Endothelial cell of umbilical vein (primary cell): ENCODE measurements at regions not wholly inside any gene's neighbourhood (a gene's known extent, or its start where the extent isn't known, plus 50 kb on each side); places are given as distances from the start of the nearest gene placed in this dataset.

Source experiments
- BruUV-seq: library from RNA; stranded (reverse); fragments of 400-500 nt; replicated peaks from 2 replicates; lab custom pipeline; 2021; lab: Mats Ljungman, UMichigan
- CTCF ChIA-PET: fragments of 300-600, 350-600 bp; sonication (Branson Sonifier 250); formaldehyde crosslinking; loops from one replicate; lab custom pipeline; 2021; ENCODE audit warnings: antibody characterized with exemption, inconsistent platforms; lab: Charles Lee
- POLR2A ChIA-PET: fragments of 300-600, 350-600 bp; sonication (Branson Sonifier 250); formaldehyde crosslinking; loops from one replicate; lab custom pipeline; 2021; ENCODE audit warnings: antibody characterized with exemption, inconsistent platforms; lab: Charles Lee
- DNase-seq: peaks from one replicate; pipeline ENCODE4 v3.0.0-alpha.2; 2011; ENCODE audit warnings: low read depth, low spot score
- FAIRE-seq: peaks from 2 replicates; lab custom pipeline; 2011; peaks lifted over from hg19 to GRCh38; lab: Jason Lieb, UNC
- H2AFZ ChIP-seq: 2 replicates; pipeline ENCODE4 v1.6.0; 2012; ENCODE audit warnings: low read depth, low read length, control low read depth, inconsistent platforms
- H3K27ac ChIP-seq: 2 replicates; pipeline ENCODE4 v1.5.1; 2011; ENCODE audit warnings: low read depth, mild to moderate bottlenecking, control low read depth, low read length, moderate library complexity; ENCODE audit not compliant: insufficient read depth
- H3K27me3 ChIP-seq, 2 experiments: 2 replicates each; pipeline versions ENCODE4 v1.6.0 to v1.6.1; 2011; ENCODE audit warnings: low read length in 2 of 2, mixed read lengths in 1 of 2; ENCODE audit not compliant: control insufficient read depth in 2 of 2, insufficient read depth in 2 of 2
- H3K36me3 ChIP-seq, 2 experiments: 2 replicates in 1 of 2; 3 replicates in 1 of 2; pipeline ENCODE4 v1.5.1; 2011; ENCODE audit warnings: low read length in 2 of 2, mild to moderate bottlenecking in 1 of 2, moderate library complexity in 1 of 2; ENCODE audit not compliant: control insufficient read depth in 2 of 2, insufficient read depth in 2 of 2; ENCODE audit errors: extremely low read depth in 1 of 2
- H3K4me1 ChIP-seq: 3 replicates; pipeline ENCODE4 v1.5.1; 2011; ENCODE audit warnings: mild to moderate bottlenecking, low read length; ENCODE audit not compliant: control insufficient read depth, insufficient read depth; ENCODE audit errors: extremely low read depth
- H3K4me2 ChIP-seq: 2 replicates; pipeline ENCODE4 v1.6.1; 2011; ENCODE audit warnings: low read length, control low read depth, mixed read lengths; ENCODE audit not compliant: insufficient read depth
- H3K4me3 ChIP-seq, 3 experiments: fragments of 200-600 bp in 1 of 3; sonication (generic), shearing (Covaris generic) in 1 of 3; replicated peaks in 1 of 3; 2 replicates each; pipeline ENCODE4 v1.5.1; 2011 to 2016; ENCODE audit warnings: control low read depth in 3 of 3, low read length in 3 of 3, mild to moderate bottlenecking in 2 of 3, inconsistent platforms in 1 of 3, low read depth in 1 of 3, moderate library complexity in 1 of 3; ENCODE audit not compliant: insufficient read depth in 1 of 3
- H3K79me2 ChIP-seq: 2 replicates; pipeline ENCODE4 v1.6.0; 2012; ENCODE audit warnings: low read length, inconsistent platforms; ENCODE audit not compliant: control insufficient read depth, insufficient read depth
- H3K9ac ChIP-seq: replicated peaks from 2 replicates; pipeline ENCODE3; 2011; ENCODE audit warnings: low read length, control low read depth; ENCODE audit not compliant: insufficient read depth; ENCODE audit errors: extremely low read depth
- H3K9me1 ChIP-seq: replicated peaks from 3 replicates; pipeline ENCODE4 v1.6.0; 2011; ENCODE audit warnings: mild to moderate bottlenecking, low read length; ENCODE audit not compliant: control insufficient read depth, insufficient read depth; ENCODE audit errors: extremely low read depth
- H3K9me3 ChIP-seq: replicated peaks from 2 replicates; pipeline ENCODE4 v1.5.1; 2012; ENCODE audit warnings: low read length, inconsistent platforms; ENCODE audit not compliant: control insufficient read depth, insufficient read depth
- H4K20me1 ChIP-seq: replicated peaks from 2 replicates; pipeline ENCODE3; 2011; ENCODE audit warnings: mild to moderate bottlenecking, low read length; ENCODE audit not compliant: control insufficient read depth, insufficient read depth; ENCODE audit errors: extremely low read depth
- CTCF ChIP-seq, 2 donors: IDR thresholded peaks; 1 replicate in 1 of 2; 2 replicates in 1 of 2; pipeline ENCODE4 v1.5.1; 2011; ENCODE audit warnings: low read length in 2 of 2, mild to moderate bottlenecking in 2 of 2, moderate library complexity in 2 of 2, control low read depth in 1 of 2, inconsistent platforms in 1 of 2, low read depth in 1 of 2; ENCODE audit not compliant: insufficient read depth in 1 of 2; ENCODE audit errors: extremely low read depth in 1 of 2
- EZH2 ChIP-seq: IDR thresholded peaks from 2 replicates; pipeline ENCODE4 v1.6.1; 2012; ENCODE audit warnings: borderline replicate concordance, low read depth, mild to moderate bottlenecking, moderate library complexity, low read length, inconsistent platforms; ENCODE audit not compliant: severe bottlenecking
- FOS ChIP-seq: IDR thresholded peaks from 2 replicates; pipeline ENCODE4 v1.6.1; 2011; ENCODE audit warnings: mild to moderate bottlenecking, low read length, moderate library complexity, borderline replicate concordance; ENCODE audit not compliant: insufficient read depth
- JUN ChIP-seq: IDR thresholded peaks from 2 replicates; pipeline ENCODE4 v1.6.1; 2011; ENCODE audit warnings: borderline replicate concordance, low read depth; ENCODE audit not compliant: insufficient read length, insufficient read depth
- MAX ChIP-seq: IDR thresholded peaks from 2 replicates; pipeline ENCODE4 v1.6.1; 2011; ENCODE audit not compliant: insufficient read depth, insufficient read length
- MYC ChIP-seq: IDR thresholded peaks from one replicate; pipeline ENCODE4 v1.6.1; 2011; ENCODE audit warnings: mild to moderate bottlenecking, low read depth, low read length
- POLR2A ChIP-seq: IDR thresholded peaks from 2 replicates; pipeline ENCODE4 v1.6.1; 2012; ENCODE audit warnings: low read depth, mild to moderate bottlenecking, control low read depth, low read length
- dilution Hi-C: fragments of 300-500 bp; cut with MboI; formaldehyde crosslinking; loops from one replicate; pipeline ENCODE4 v1.15.0; 2019; ENCODE audit warnings: low sequenced_read_pairs; ENCODE audit not compliant: extremely low pct_ligation_motif_present
- intact Hi-C: fragments of 100-400 bp; cut with micrococcal nuclease; formaldehyde crosslinking; loops from one replicate; pipeline ENCODE4 v1.10.0; 2022

DNA sequence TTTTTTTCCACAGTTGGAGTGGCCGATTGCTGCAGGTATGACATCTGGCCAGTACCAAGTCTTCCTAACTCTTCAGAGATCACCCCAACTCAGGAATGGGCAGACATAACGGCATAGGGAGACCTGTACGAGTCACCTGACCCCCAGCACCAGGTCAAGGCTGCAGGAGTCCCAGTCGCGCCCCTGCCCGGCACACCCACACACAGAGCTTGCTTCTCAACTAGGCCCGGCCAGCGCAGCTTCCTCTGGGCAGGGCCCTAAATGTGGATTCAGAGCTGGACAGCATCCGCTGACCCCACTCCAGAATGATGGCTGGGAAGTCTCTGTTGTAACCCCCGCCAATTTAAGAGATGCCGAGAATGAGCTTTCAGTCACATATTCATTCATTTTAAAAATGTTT, 58.8 kb upstream of the CLDN14 start:
- Histone ChIP-seq H3K4me1 (no peaks in the 10 kb centered on the region), H3K4me2 (no peak overlapping the region), H2AFZ (no peak overlapping the region), H4K20me1 (no peaks in the 10 kb centered on the region), H3K79me2 (no peaks in the 10 kb centered on the region), H3K36me3 (no peaks in the 10 kb centered on the region), H3K4me3 (no peak overlapping the region), H3K9ac (no peak overlapping the region), H3K9me1 (no peaks in the 10 kb centered on the region), H3K27ac (no peak overlapping the region), H3K27me3 (peaks cover 18 to 22% of the 10 kb centered on the region in 2 experiments), H3K9me3 (no peaks in the 10 kb centered on the region)
- intact Hi-C loops (no loop called here), dilution Hi-C loops (no loop called here)
- FAIRE-seq: no peak
- CTCF ChIA-PET: no interaction called here
- POLR2A ChIA-PET: no interaction called here
- TF ChIP-seq MYC (no peak), FOS (no peak), EZH2 (no peak), CTCF (IDR thresholded peaks at IDR 0.05; ENCODE audit: extremely low read depth in 1 of 2, insufficient read depth in 1 of 2, low read depth in 1 of 2, low read length in 2 of 2) (no peak), JUN (no peak), POLR2A (no peak), MAX (no peak)
- no TSS peak for BruUV-seq
- DNase-seq: no peak
